GM12864 (cell line): ENCODE measurements at regions not wholly inside any gene's neighbourhood (a gene's known extent, or its start where the extent isn't known, plus 50 kb on each side); places are given as distances from the start of the nearest gene placed in this dataset.
A peak's percentile ranks its signal among the peaks of the same experiment; 100 is the strongest.

ENCODE experiments used
- DNase-seq: peaks from one replicate; pipeline ENCODE4 v3.0.0-alpha.2; 2011; ENCODE audit warnings: low read depth
- H3K4me3 ChIP-seq: 2 replicates; pipeline ENCODE4 v1.5.1; 2011; ENCODE audit warnings: mild to moderate bottlenecking, low read depth, low read length, control low read depth
- TF ChIP-seq, protein P1 (sequence below): IDR thresholded peaks from 2 replicates; pipeline ENCODE4 v1.5.1; 2011; ENCODE audit warnings: low read depth, mild to moderate bottlenecking, moderate library complexity, low read length, control low read depth, inconsistent platforms; ENCODE audit errors: missing control alignments

GRCh38 chr5:173739741-173740140 lies 123.3 kb upstream of the BOD1 start:
- H3K4me3 ChIP-seq, result no peak overlapping the region
- TF ChIP-seq, protein P1, sequence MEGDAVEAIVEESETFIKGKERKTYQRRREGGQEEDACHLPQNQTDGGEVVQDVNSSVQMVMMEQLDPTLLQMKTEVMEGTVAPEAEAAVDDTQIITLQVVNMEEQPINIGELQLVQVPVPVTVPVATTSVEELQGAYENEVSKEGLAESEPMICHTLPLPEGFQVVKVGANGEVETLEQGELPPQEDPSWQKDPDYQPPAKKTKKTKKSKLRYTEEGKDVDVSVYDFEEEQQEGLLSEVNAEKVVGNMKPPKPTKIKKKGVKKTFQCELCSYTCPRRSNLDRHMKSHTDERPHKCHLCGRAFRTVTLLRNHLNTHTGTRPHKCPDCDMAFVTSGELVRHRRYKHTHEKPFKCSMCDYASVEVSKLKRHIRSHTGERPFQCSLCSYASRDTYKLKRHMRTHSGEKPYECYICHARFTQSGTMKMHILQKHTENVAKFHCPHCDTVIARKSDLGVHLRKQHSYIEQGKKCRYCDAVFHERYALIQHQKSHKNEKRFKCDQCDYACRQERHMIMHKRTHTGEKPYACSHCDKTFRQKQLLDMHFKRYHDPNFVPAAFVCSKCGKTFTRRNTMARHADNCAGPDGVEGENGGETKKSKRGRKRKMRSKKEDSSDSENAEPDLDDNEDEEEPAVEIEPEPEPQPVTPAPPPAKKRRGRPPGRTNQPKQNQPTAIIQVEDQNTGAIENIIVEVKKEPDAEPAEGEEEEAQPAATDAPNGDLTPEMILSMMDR, result no peak
- DNase-seq, result no peak

- no peak for DNase-seq
- H3K4me3 ChIP-seq, result no peak overlapping the region
- TF ChIP-seq, protein P1, result no peak
These were observed 124.0 kb upstream of the BOD1 start for GRCh38 chr5:173740400-173740799.

- DNase-seq, result no peak
- H3K4me3 ChIP-seq, result no peak overlapping the region
- TF ChIP-seq, protein P1, result no peak
These were observed 124.6 kb upstream of the BOD1 start for GRCh38 chr5:173741087-173741486.

- H3K4me3 ChIP-seq, result no peak overlapping the region
- no peak for DNase-seq
- TF ChIP-seq, protein P1, result no peak
These were observed 125.4 kb upstream of the BOD1 start for GRCh38 chr5:173741729-173742431.

DNA sequence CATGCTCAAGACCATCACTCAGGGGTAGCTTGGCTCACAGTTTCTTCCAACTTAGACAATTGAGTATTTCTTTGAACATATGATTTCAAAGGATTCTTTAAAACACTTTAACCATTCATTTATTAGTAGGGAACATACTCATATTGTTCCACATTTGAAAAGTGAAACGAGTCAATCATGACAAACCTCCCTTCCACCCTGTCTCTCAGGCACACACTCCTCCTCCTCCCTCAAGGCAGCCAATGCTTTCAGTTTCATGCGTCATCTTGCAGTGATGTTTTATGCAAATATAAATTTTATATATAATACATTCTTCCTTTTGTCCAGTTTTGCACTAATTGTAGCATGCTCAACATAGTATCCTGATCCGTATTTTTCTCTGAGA lies 126.0 kb upstream of the BOD1 start:
- peak; percentile 83 for DNase-seq
- TF ChIP-seq, protein P1, result no peak

GRCh38 chr5:173743641-173744343 lies 127.3 kb upstream of the BOD1 start:
- TF ChIP-seq, protein P1, result no peak
- no peak overlapping the region for H3K4me3 ChIP-seq

More for the DNA sequence above, 126.0 kb upstream of the BOD1 start:
- no peak overlapping the region for H3K4me3 ChIP-seq

More at GRCh38 chr5:173743641-173744343, 127.3 kb upstream of the BOD1 start:
- DNase-seq, result peak; percentile 85
